Astrocyte of the cerebellum (primary cell): ENCODE measurements at regions not wholly inside any gene's neighbourhood (a gene's known extent, or its start where the extent isn't known, plus 50 kb on each side); places are given as distances from the start of the nearest gene placed in this dataset.

ENCODE experiments used
- DNase-seq: peaks from one replicate; pipeline ENCODE4 v3.0.0-alpha.2; 2011; ENCODE audit warnings: low read depth
- H3K4me3 ChIP-seq: 2 replicates; pipeline ENCODE4 v1.5.1; 2011; ENCODE audit warnings: mild to moderate bottlenecking, low read depth, low read length, moderate library complexity
- in situ Hi-C: cut with HindIII; loops from 2 replicates; pipeline ENCODE4 v1.10.0; 2017; ENCODE audit warnings: low sequenced_read_pairs
- TF ChIP-seq, protein P1 (sequence below): IDR thresholded peaks from 2 replicates; pipeline ENCODE4 v1.5.1; 2012; ENCODE audit warnings: low read length, low read depth, moderate library complexity, mild to moderate bottlenecking; ENCODE audit errors: missing control alignments

DNA sequence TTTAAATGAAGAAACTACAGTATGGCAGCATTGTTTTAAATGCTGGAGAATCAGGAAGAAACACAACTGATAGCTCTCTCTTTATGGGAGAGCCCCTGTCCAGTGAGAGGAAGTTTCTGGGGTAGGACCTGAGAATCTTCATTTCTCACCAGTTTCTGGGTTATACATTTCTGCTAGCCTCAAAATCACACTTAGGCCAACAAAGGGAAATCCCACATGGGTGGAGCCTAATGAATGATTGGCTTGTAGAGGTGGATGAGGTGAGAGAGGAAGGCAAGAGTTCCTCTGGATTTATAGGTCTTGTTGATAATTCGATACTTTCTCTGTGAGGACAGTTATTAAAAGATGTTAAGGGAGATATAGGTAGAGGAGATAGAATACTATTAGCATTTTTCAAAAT is 1397.3 kb upstream of the TENM4 start:
- in situ Hi-C loops = no loop called here
- DNase-seq = no peak
- TF ChIP-seq, protein P1, sequence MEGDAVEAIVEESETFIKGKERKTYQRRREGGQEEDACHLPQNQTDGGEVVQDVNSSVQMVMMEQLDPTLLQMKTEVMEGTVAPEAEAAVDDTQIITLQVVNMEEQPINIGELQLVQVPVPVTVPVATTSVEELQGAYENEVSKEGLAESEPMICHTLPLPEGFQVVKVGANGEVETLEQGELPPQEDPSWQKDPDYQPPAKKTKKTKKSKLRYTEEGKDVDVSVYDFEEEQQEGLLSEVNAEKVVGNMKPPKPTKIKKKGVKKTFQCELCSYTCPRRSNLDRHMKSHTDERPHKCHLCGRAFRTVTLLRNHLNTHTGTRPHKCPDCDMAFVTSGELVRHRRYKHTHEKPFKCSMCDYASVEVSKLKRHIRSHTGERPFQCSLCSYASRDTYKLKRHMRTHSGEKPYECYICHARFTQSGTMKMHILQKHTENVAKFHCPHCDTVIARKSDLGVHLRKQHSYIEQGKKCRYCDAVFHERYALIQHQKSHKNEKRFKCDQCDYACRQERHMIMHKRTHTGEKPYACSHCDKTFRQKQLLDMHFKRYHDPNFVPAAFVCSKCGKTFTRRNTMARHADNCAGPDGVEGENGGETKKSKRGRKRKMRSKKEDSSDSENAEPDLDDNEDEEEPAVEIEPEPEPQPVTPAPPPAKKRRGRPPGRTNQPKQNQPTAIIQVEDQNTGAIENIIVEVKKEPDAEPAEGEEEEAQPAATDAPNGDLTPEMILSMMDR = no peak
- H3K4me3 ChIP-seq = no peak overlapping the region

DNA sequence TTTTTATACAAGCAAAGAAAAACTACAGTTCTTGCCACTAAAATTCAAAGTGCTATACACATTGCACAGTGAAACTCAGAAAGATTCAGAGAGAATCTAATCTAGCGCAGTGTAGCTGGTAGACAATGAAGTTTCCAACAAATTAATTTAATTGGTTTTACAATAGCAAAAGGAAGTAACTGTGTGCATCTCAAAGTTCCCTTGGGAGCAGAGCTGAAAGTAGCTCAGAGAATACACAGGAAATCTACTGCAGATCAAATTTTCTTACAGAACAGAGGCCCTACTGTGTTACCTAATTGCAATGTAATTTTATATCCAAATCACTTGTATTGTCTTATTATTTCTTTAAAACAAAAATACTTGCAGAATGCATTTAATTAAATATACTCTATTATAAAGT is 1396.2 kb upstream of the TENM4 start:
- no peak for DNase-seq
- no peak overlapping the region for H3K4me3 ChIP-seq
- TF ChIP-seq, protein P1 = no peak
- in situ Hi-C loops = no loop called here

DNA sequence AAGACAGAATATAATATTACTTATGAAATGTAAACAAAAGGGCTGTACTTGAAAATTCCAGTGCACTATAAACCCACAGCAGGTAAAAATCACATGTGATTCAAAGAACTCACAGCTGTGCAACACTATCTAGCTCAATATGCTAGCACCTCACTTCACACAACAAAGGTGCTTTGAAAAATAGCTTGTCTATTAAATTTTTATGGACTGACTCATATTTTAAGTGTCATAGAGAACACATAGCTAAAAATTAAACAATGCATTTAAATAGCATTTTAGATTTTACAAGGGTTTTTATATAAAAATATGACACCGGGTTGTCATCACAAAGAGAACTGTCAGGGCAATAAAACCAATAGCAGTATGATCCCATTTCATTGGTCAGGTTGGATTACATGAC is 1390.5 kb upstream of the TENM4 start:
- TF ChIP-seq, protein P1 = no peak
- no peak overlapping the region for H3K4me3 ChIP-seq
- no peak for DNase-seq
- in situ Hi-C loops = loop anchor here (5.0 kb wide), 1 partner anchor 41 kb away; no protein-coding TSS in a partner anchor

DNA sequence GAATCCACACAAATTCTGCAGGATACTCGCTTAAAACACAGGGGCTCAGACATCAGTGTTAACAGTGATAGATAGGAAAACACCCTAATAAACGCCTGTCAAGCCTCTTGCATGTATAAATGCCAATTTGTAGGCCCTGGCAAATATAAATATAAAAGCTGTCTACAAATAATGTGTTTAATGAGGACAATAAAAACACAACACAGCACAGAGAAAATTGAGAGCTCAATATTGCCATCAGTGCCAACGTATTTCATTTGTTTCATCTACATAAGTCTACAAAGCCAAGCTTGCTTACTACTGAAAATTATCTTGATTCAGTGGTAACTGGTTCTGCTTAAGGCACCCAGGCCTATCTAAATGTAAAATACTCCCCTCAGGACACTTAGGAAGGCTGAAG is 1387.0 kb upstream of the TENM4 start:
- no peak overlapping the region for H3K4me3 ChIP-seq
- no peak for DNase-seq
- TF ChIP-seq, protein P1 = no peak
- in situ Hi-C loops = no loop called here

DNA sequence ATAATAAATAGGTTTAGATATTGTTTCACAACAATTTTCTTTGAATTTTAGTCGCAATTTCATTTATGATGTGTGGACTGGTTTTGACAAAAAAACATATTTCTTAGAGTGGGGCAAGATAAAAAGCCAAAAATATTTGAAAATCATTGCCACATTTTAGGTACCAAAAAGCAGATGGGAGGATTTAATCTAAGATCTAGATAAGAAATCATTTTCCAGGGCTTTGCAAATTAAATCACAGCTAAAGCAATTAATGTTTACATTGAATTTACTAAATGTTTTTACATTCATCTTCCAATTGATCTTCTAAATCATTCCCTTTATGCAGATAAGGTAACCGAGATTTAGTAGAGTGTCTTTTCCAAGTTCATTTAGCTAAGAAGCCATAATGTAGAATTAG is 1386.0 kb upstream of the TENM4 start:
- H3K4me3 ChIP-seq = no peak overlapping the region

DNA sequence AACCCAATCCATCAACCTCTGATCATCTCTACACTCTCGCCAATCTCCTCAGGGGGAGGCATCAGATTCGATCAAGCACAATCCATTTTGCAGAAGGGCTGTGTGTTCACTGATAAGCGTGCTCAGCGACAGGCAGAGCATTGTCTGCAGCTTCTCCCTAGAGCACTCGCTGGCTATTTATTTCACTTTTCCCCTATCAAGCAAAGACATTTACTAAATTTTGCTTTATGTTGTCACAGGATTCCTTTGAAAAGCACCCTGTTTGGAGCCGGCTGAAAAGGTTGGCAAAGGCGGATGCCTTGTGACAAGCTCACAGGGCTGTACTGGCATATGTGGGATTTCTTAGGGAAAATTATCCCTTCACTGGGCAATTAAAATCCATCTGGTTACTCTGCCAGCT is 1381.5 kb upstream of the TENM4 start:
- no peak for DNase-seq
- TF ChIP-seq, protein P1 = no peak
- in situ Hi-C loops = no loop called here
- H3K4me3 ChIP-seq = no peak overlapping the region

More for the DNA sequence above, 1386.0 kb upstream of the TENM4 start:
- TF ChIP-seq, protein P1 = no peak
- in situ Hi-C loops = no loop called here
- DNase-seq = no peak

DNA sequence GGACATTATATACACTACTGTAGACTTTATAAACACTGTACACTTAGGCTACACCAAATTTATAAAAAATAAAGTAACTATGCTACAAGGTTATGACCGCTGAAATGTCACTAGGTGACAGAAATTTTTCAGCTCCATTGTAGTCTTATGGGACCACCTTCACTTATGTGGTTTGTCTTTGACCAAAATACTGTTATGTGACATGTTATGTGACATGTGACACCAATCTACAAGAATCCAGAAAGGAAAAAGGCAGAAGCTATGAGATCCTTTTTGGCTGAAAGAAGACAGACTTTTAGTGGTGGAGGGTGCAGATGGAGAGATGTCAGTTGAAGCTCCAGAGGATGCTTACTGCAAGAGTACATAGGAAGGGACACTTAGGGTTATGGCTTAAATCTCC is 1378.4 kb upstream of the TENM4 start:
- no peak overlapping the region for H3K4me3 ChIP-seq
- TF ChIP-seq, protein P1 = no peak
- in situ Hi-C loops = no loop called here
- no peak for DNase-seq
